Fibroblast of pulmonary artery (primary cell): ENCODE measurements at regions not wholly inside any gene's neighbourhood (a gene's known extent, or its start where the extent isn't known, plus 50 kb on each side); places are given as distances from the start of the nearest gene placed in this dataset.

Experiments
- DNase-seq: peaks from one replicate; pipeline ENCODE4 v3.0.0-alpha.2; 2010; ENCODE audit warnings: low read depth
- H3K4me3 ChIP-seq: replicated peaks from 2 replicates; pipeline ENCODE4 v1.5.1; 2011; ENCODE audit warnings: low read depth, mild to moderate bottlenecking, control low read depth, low read length, moderate library complexity
- TF ChIP-seq, protein P1 (sequence below): IDR thresholded peaks from 2 replicates; pipeline ENCODE4 v1.5.1; 2011; ENCODE audit warnings: mild to moderate bottlenecking, control low read depth, low read length, inconsistent platforms; ENCODE audit errors: missing control alignments

GRCh38 chr21:24976238-24976637 is 631.0 kb downstream of the MRPL39 start:
- TF ChIP-seq, protein P1, sequence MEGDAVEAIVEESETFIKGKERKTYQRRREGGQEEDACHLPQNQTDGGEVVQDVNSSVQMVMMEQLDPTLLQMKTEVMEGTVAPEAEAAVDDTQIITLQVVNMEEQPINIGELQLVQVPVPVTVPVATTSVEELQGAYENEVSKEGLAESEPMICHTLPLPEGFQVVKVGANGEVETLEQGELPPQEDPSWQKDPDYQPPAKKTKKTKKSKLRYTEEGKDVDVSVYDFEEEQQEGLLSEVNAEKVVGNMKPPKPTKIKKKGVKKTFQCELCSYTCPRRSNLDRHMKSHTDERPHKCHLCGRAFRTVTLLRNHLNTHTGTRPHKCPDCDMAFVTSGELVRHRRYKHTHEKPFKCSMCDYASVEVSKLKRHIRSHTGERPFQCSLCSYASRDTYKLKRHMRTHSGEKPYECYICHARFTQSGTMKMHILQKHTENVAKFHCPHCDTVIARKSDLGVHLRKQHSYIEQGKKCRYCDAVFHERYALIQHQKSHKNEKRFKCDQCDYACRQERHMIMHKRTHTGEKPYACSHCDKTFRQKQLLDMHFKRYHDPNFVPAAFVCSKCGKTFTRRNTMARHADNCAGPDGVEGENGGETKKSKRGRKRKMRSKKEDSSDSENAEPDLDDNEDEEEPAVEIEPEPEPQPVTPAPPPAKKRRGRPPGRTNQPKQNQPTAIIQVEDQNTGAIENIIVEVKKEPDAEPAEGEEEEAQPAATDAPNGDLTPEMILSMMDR, result no peak
- no peak overlapping the region for H3K4me3 ChIP-seq
- DNase-seq, result no peak

- no peak for DNase-seq
- TF ChIP-seq, protein P1, result no peak
- no peak overlapping the region for H3K4me3 ChIP-seq
These were observed 638.2 kb downstream of the MRPL39 start for GRCh38 chr21:24969068-24969467.

- no peak overlapping the region for H3K4me3 ChIP-seq
- DNase-seq, result no peak
These were observed 651.9 kb downstream of the MRPL39 start for GRCh38 chr21:24955275-24955961.

GRCh38 chr21:24948186-24948585 is 659.1 kb downstream of the MRPL39 start:
- TF ChIP-seq, protein P1, result no peak
- H3K4me3 ChIP-seq, result no peak overlapping the region
- DNase-seq, result no peak

More at GRCh38 chr21:24955275-24955961, 651.9 kb downstream of the MRPL39 start:
- TF ChIP-seq, protein P1, result no peak

DNA sequence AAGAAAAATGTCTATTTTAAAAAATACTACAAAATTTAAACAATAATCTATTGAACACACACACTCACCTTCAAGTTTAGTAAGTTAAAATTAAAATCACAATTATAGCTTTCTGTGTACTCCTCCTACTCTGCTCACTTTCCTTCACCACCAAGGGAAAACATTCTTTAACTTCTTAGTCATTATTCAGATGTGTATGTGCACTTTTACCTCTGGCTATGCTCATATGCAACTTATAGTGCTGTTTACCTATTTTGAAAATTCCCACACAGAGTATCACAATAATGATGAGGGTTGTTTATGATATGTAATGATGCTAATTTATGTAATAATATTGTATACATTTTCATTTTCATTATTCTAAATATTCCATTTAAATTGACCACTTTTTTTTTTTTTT is 661.4 kb downstream of the MRPL39 start:
- TF ChIP-seq, protein P1, result no peak
- H3K4me3 ChIP-seq, result no peak overlapping the region
- DNase-seq, result no peak

GRCh38 chr21:24941316-24942185 is 665.7 kb downstream of the MRPL39 start:
- TF ChIP-seq, protein P1, result no peak
- H3K4me3 ChIP-seq, result no peak overlapping the region
- DNase-seq, result no peak
